ENCODE measurements at regions not wholly inside any gene's neighbourhood (a gene's known extent, or its start where the extent isn't known, plus 50 kb on each side); places are given as distances from the start of the nearest gene placed in this dataset.

DNA sequence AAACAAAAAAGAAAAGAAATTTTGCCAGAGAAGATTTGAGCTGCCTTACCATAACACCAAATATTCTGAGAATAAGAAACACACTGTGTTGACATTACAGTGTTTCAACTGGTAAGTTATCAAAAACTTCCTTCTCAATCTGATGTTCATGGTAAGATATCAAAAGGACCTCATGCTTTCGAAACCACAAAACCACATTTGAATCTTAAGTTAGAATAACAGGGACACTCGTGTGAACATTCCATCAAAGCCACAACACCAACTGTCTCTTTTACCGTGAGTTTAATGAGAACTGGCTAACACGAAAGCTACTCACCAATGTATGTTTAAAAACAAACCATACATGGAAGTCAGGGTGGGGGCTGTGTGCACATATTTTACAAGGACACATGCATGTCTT, 73.0 kb upstream of the OPRM1 start:
- Histone ChIP-seq H3K4me3 (no peak overlapping the region), H3K27me3 (replicated peaks in 1 of 7) (no peaks in the 10 kb centered on the region), H3K4me1 (no peaks in the 10 kb centered on the region), H3K36me3 (no peaks in the 10 kb centered on the region), H3K9me3 (no peaks in the 10 kb centered on the region), H3K27ac (no peak overlapping the region)
- no peak for DNase-seq
- TF ChIP-seq POLR2A (IDR thresholded peaks at IDR 0.05) = no peak
- TF ChIP-seq POLR2AphosphoS5 (IDR thresholded peaks at IDR 0.05) = no peak
- TF ChIP-seq, protein P1, sequence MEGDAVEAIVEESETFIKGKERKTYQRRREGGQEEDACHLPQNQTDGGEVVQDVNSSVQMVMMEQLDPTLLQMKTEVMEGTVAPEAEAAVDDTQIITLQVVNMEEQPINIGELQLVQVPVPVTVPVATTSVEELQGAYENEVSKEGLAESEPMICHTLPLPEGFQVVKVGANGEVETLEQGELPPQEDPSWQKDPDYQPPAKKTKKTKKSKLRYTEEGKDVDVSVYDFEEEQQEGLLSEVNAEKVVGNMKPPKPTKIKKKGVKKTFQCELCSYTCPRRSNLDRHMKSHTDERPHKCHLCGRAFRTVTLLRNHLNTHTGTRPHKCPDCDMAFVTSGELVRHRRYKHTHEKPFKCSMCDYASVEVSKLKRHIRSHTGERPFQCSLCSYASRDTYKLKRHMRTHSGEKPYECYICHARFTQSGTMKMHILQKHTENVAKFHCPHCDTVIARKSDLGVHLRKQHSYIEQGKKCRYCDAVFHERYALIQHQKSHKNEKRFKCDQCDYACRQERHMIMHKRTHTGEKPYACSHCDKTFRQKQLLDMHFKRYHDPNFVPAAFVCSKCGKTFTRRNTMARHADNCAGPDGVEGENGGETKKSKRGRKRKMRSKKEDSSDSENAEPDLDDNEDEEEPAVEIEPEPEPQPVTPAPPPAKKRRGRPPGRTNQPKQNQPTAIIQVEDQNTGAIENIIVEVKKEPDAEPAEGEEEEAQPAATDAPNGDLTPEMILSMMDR (IDR thresholded peaks at IDR 0.05 in 8 of 11, conservative IDR thresholded peaks at IDR 0.05 in 3 of 11) = no peak
- WGBS, 5 donors = 14 to 24% (median 20%) methylated on average over 4 of the region's 4 CpGs
- intact Hi-C loops (cut with DNase I; ENCODE audit: low total_unique reads) = no loop called here

DNA sequence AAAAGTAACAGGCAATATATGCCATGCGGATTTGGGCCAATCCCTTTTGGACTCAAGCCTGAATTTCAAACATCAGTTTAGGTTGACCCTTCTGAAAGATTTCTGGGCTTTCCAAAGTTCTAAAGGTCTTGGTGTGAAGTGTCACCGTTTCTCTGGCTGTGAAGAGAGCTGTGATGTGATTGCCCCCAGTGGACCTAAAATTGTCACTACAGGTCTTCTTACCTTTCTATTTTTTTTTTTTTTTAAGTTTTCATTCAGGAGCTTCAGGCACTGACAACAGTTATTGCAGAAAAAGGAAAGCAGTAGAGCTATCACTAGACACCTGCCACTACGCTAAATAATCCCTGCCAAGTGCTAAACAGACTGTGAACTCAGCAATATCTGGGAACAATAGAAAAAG, 75.7 kb upstream of the OPRM1 start:
- WGBS, 5 donors = 64 to 72% (median 68%) methylated on average over 3 of the region's 3 CpGs
- no peak for DNase-seq
- Histone ChIP-seq H3K36me3 (no peaks in the 10 kb centered on the region), H3K27ac (no peak overlapping the region), H3K4me1 (peaks cover 0 to 9% (median 0%) of the 10 kb centered on the region in 6 donors), H3K9me3 (no peaks in the 10 kb centered on the region), H3K4me3 (no peak overlapping the region), H3K27me3 (replicated peaks in 1 of 7) (no peaks in the 10 kb centered on the region)
- TF ChIP-seq POLR2A (IDR thresholded peaks at IDR 0.05) (no peak), POLR2AphosphoS5 (IDR thresholded peaks at IDR 0.05) (no peak)
- TF ChIP-seq, protein P1 (IDR thresholded peaks at IDR 0.05 in 8 of 11, conservative IDR thresholded peaks at IDR 0.05 in 3 of 11) = no peak
- intact Hi-C loops (cut with DNase I; ENCODE audit: low total_unique reads) = no loop called here

DNA sequence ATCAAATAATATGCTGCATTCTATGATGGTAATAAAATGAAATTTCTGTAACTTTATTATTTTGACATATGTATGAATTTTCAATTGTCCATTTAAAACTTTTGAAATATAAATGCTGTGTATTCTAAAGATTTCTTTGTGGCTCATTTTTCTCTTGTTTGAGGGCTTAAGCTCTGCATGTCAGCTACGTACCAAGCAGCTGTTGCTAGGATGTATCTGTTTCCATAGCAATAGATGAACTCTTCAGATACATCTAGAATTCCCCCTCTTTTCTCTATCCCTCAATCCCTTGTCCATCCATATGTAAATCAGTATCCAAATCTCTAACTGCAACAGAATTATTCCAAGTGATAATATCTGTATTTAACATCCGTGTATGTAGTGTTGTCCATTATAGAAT, 76.5 kb upstream of the OPRM1 start:
- Histone ChIP-seq H3K4me1 (peaks cover 0 to 16% (median 0%) of the 10 kb centered on the region in 6 donors), H3K27ac (no peak overlapping the region), H3K9me3 (no peaks in the 10 kb centered on the region), H3K4me3 (no peak overlapping the region), H3K27me3 (replicated peaks in 1 of 7) (no peaks in the 10 kb centered on the region), H3K36me3 (no peaks in the 10 kb centered on the region)
- intact Hi-C loops (cut with DNase I; ENCODE audit: low total_unique reads) = no loop called here
- WGBS, 5 donors = 78 to 89% (median 81%) methylated on average over 2 of the region's 2 CpGs
- no peak for TF ChIP-seq POLR2AphosphoS5 (IDR thresholded peaks at IDR 0.05)
- DNase-seq = no peak

DNA sequence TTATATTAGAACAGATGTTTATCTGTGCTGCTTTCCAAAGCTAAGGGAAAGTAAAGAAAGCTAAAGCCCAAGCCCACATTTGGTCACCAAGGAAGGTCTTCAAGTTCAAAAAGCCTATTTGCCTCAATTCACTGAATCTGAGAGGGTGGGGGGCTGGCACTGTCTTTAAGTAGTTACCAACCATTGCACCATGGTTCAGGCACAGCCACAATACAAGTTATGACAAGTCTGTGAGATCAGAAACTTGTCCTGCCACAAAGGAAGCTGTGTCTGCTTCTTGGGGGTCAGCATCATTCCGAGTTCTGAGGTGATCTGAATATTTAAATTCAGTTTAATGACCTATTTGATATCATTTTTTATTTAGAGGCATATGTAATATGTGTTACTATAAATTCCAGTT, 78.3 kb upstream of the OPRM1 start:
- Histone ChIP-seq H3K27me3 (replicated peaks in 1 of 7) (no peaks in the 10 kb centered on the region), H3K9me3 (no peaks in the 10 kb centered on the region), H3K4me3 (no peak overlapping the region), H3K4me1 (peaks cover 0 to 16% (median 0%) of the 10 kb centered on the region in 6 donors), H3K36me3 (no peaks in the 10 kb centered on the region), H3K27ac (no peak overlapping the region)
- intact Hi-C loops (cut with DNase I; ENCODE audit: low total_unique reads) = no loop called here
- TF ChIP-seq POLR2A (IDR thresholded peaks at IDR 0.05) = no peak
- TF ChIP-seq, protein P1 (IDR thresholded peaks at IDR 0.05 in 8 of 11, conservative IDR thresholded peaks at IDR 0.05 in 3 of 11) = no peak
- no peak for TF ChIP-seq POLR2AphosphoS5 (IDR thresholded peaks at IDR 0.05)
- WGBS, 5 donors = 52 to 67% (median 62%) methylated on average over 1 of the region's 1 CpG
- DNase-seq = no peak

DNA sequence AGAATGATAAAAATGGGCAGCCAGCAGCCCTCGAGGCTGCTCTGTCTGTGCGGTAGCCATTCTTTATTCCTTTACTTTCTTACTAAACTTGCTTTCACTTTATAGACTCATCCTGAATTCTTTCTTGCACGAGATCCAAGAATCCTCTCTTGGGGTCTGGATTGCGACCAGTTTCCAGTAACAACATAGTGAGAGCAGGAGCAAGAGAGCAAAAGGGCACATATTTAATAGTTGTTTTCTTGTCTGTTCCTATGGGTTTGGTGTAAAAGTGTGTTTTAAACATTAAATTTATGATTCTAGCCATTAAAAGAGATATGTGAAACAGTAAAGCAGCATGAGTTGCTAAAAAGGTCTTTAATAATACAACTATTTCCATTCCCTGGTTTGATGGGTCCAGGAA, 78.8 kb upstream of the OPRM1 start:
- TF ChIP-seq POLR2A (IDR thresholded peaks at IDR 0.05) (no peak), POLR2AphosphoS5 (IDR thresholded peaks at IDR 0.05) (no peak)
- TF ChIP-seq, protein P1 (IDR thresholded peaks at IDR 0.05 in 8 of 11, conservative IDR thresholded peaks at IDR 0.05 in 3 of 11) = no peak
- Histone ChIP-seq H3K4me3 (no peak overlapping the region), H3K9me3 (no peaks in the 10 kb centered on the region), H3K36me3 (no peaks in the 10 kb centered on the region), H3K27me3 (replicated peaks in 1 of 7) (no peaks in the 10 kb centered on the region), H3K27ac (no peak overlapping the region), H3K4me1 (peaks cover 0 to 16% (median 0%) of the 10 kb centered on the region in 6 donors)
- intact Hi-C loops (cut with DNase I; ENCODE audit: low total_unique reads) = no loop called here
- no peak for DNase-seq
- WGBS, 5 donors = 70 to 85% (median 84%) methylated on average over 4 of the region's 4 CpGs
